IMR-90 (cell line): ENCODE measurements at regions not wholly inside any gene's neighbourhood (a gene's known extent, or its start where the extent isn't known, plus 50 kb on each side); places are given as distances from the start of the nearest gene placed in this dataset.

Experiments
- FOS ChIP-seq: fragments of 150-350 bp; IDR thresholded peaks from 2 replicates; pipeline ENCODE4 v1.6.1; 2016; ENCODE audit warnings: low read depth, low read length
- MXI1 ChIP-seq: IDR thresholded peaks from 2 replicates; pipeline ENCODE4 v1.6.1; 2012; ENCODE audit warnings: low read depth, mild to moderate bottlenecking, low read length, moderate library complexity, borderline replicate concordance
- POLR2A ChIP-seq: IDR thresholded peaks from 2 replicates; pipeline ENCODE4 v1.6.1; 2012; ENCODE audit warnings: mild to moderate bottlenecking, low read depth, low read length
- TF ChIP-seq, protein P1 (sequence below): conservative IDR thresholded peaks from 2 replicates; pipeline ENCODE4 v1.5.1; 2012; ENCODE audit warnings: mild to moderate bottlenecking, low read depth, low read length, improper control_type of control experiment
- TF ChIP-seq, protein P2 (sequence below): fragments of 150-350 bp; IDR thresholded peaks from 2 replicates; pipeline ENCODE4 v1.6.1; 2017; ENCODE audit warnings: mild to moderate bottlenecking, antibody characterized with exemption, low read length, low read depth

DNA sequence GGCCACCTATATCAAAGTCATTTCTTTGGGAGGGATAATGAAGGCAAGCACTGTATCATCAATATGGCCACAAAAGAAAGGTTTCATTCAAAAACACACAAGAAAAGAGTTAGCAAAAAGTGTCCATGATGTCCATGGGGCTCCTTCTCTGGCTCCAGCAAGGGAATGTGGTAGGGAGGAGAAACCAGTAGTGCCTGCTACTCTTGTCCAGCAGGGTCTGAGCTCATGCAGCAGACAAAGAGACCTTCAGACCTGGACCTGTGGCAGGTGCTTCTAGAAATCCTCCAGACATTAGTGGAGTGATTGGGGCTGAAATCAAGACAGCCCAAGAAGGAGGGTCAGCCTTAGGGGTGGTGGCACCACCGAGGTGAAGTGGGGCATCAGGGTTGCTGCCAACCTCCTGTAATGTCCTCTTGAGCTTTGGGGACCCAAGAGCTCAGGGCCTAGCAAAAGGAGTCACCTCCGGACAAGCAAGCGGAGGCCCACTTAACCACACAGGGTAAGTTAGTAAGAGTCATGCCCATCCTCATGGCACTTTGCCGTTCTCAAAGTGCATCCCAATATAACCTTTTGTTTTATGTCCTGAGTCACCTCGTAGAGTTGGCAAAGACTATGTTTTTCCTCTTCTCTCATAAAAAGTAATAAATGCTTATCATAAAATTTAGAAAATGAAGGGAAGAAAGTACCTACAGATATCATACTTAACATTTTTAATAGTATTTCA lies 112.6 kb upstream of the YPEL5 start:
- TF ChIP-seq, protein P1, sequence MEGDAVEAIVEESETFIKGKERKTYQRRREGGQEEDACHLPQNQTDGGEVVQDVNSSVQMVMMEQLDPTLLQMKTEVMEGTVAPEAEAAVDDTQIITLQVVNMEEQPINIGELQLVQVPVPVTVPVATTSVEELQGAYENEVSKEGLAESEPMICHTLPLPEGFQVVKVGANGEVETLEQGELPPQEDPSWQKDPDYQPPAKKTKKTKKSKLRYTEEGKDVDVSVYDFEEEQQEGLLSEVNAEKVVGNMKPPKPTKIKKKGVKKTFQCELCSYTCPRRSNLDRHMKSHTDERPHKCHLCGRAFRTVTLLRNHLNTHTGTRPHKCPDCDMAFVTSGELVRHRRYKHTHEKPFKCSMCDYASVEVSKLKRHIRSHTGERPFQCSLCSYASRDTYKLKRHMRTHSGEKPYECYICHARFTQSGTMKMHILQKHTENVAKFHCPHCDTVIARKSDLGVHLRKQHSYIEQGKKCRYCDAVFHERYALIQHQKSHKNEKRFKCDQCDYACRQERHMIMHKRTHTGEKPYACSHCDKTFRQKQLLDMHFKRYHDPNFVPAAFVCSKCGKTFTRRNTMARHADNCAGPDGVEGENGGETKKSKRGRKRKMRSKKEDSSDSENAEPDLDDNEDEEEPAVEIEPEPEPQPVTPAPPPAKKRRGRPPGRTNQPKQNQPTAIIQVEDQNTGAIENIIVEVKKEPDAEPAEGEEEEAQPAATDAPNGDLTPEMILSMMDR = no peak
- TF ChIP-seq POLR2A (no peak), MXI1 (no peak), FOS (no peak)
- TF ChIP-seq, protein P2, sequence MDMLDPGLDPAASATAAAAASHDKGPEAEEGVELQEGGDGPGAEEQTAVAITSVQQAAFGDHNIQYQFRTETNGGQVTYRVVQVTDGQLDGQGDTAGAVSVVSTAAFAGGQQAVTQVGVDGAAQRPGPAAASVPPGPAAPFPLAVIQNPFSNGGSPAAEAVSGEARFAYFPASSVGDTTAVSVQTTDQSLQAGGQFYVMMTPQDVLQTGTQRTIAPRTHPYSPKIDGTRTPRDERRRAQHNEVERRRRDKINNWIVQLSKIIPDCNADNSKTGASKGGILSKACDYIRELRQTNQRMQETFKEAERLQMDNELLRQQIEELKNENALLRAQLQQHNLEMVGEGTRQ = no peak
